Activated T-helper 2 cell treated with anti-CD3 and anti-CD28 coated beads, Interferon-gamma antibody, Interleukin-2, Interleukin-4, amounts not matched to agents 10 μg/mL and 5 μg/mL and 100 μg/mL, durations not matched to agents 14 hours and 24 hours and 36 hours (primary cell): ENCODE measurements at regions not wholly inside any gene's neighbourhood (a gene's known extent, or its start where the extent isn't known, plus 50 kb on each side); places are given as distances from the start of the nearest gene placed in this dataset.
"Not testable (repeated sequence)": the region's sequence is repeated elsewhere in the genome, so short reads cannot be mapped to it uniquely, and the experiment has no call there.

Experiments used
- DNase-seq: peaks from one replicate; pipeline ENCODE4 v3.0.0; 2021; ENCODE audit warnings: low spot score
- H3K27ac Mint-ChIP-seq: one replicate; pipeline ENCODE4 v1.8.0; 2021; ENCODE audit warnings: mixed read lengths
- H3K27me3 Mint-ChIP-seq: one replicate; pipeline ENCODE4 v1.8.0; 2021; ENCODE audit warnings: low read depth, mixed read lengths
- H3K36me3 Mint-ChIP-seq: one replicate; pipeline ENCODE4 v1.8.0; 2021; ENCODE audit warnings: low read depth, mixed read lengths
- H3K4me1 Mint-ChIP-seq: one replicate; pipeline ENCODE4 v1.8.0; 2021; ENCODE audit warnings: low read depth, mixed read lengths
- H3K4me3 Mint-ChIP-seq: one replicate; pipeline ENCODE4 v1.8.0; 2021; ENCODE audit warnings: low read depth, mild to moderate bottlenecking, moderate library complexity, mixed read lengths
- H3K9me3 Mint-ChIP-seq: one replicate; pipeline ENCODE4 v1.8.0; 2021; ENCODE audit warnings: mixed read lengths
- intact Hi-C: fragments of 100-400 bp; cut with micrococcal nuclease; formaldehyde crosslinking; loops from one replicate; pipeline ENCODE4 v1.15.1; 2023

GRCh38 chr7:28316489-28316888 lies 95.8 kb upstream of the CREB5 start:
- H3K27ac Mint-ChIP-seq, result no peak overlapping the region
- H3K27me3 Mint-ChIP-seq, result peaks cover 39% of the 10 kb centered on the region
- no peaks in the 10 kb centered on the region for H3K9me3 Mint-ChIP-seq
- no peaks in the 10 kb centered on the region for H3K36me3 Mint-ChIP-seq
- intact Hi-C loops, result no loop called here
- H3K4me1 Mint-ChIP-seq, result peaks cover 5% of the 10 kb centered on the region
- no peak overlapping the region for H3K4me3 Mint-ChIP-seq
- DNase-seq, result no peak

- no peaks in the 10 kb centered on the region for H3K9me3 Mint-ChIP-seq
- H3K4me3 Mint-ChIP-seq, result no peak overlapping the region
- no peaks in the 10 kb centered on the region for H3K36me3 Mint-ChIP-seq
- intact Hi-C loops, result no loop called here
- DNase-seq, result no peak
- H3K27ac Mint-ChIP-seq, result no peak overlapping the region
- H3K4me1 Mint-ChIP-seq, result peaks cover 5% of the 10 kb centered on the region
- peaks cover 31% of the 10 kb centered on the region for H3K27me3 Mint-ChIP-seq
These were observed 94.1 kb upstream of the CREB5 start for GRCh38 chr7:28318101-28318762.

DNA sequence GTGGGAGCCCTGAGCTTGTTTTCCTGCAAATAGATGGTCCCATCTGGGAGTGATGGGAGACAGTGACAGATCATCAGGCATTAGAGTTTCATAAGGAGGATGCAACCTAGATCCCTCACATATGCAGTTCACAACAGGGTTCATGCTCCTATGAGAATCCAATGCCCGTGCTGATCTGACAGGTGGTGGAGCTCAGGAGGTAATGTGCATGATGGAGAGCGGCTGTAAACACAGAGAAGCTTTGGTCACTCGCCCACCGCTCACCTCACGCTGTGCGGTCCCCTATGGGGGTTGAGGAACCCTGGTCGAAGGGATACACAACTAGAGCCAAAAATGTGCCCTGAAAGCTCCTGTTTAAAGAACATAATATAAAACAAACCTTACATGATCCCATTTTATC lies 88.5 kb upstream of the CREB5 start:
- Mint-ChIP-seq H3K9me3 (no peaks in the 10 kb centered on the region), H3K4me1 (peaks cover 8% of the 10 kb centered on the region), H3K27ac (no peak overlapping the region), H3K36me3 (no peaks in the 10 kb centered on the region), H3K4me3 (no peak overlapping the region), H3K27me3 (peaks cover 6% of the 10 kb centered on the region)
- no peak for DNase-seq
- intact Hi-C loops, result no loop called here

DNA sequence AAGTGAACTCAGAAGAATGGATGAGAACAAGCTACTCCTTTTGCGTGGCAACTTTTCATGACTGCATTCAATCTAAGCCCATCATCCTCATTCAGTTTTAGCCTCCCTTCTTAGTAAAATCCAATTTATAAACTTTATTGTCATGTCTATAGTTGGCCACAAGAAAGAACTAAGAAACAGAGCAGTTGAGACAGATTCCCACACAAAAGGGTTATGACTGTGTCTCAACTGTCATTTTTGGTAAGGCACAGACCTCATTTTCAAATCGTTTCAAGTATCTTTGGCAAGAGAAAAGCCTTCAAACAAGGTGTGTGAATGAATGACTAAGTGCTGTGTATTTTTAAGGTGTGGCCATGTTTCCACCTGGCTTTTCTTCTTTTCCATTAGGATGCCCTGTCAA lies 84.2 kb upstream of the CREB5 start:
- H3K36me3 Mint-ChIP-seq, result no peaks in the 10 kb centered on the region
- DNase-seq, result no peak
- no peaks in the 10 kb centered on the region for H3K27me3 Mint-ChIP-seq
- H3K4me3 Mint-ChIP-seq, result no peak overlapping the region
- intact Hi-C loops, result no loop called here
- no peaks in the 10 kb centered on the region for H3K9me3 Mint-ChIP-seq
- no peak overlapping the region for H3K27ac Mint-ChIP-seq
- H3K4me1 Mint-ChIP-seq, result peaks cover 27% of the 10 kb centered on the region

- Mint-ChIP-seq H3K36me3 (no peaks in the 10 kb centered on the region), H3K4me3 (no peak overlapping the region), H3K9me3 (peaks cover 7% of the 10 kb centered on the region), H3K27ac (no peak overlapping the region), H3K27me3 (peaks cover 4% of the 10 kb centered on the region), H3K4me1 (peaks cover 27% of the 10 kb centered on the region)
- intact Hi-C loops, result no loop called here
- no peak for DNase-seq
These were observed 83.3 kb upstream of the CREB5 start for GRCh38 chr7:28328822-28329660.

DNA sequence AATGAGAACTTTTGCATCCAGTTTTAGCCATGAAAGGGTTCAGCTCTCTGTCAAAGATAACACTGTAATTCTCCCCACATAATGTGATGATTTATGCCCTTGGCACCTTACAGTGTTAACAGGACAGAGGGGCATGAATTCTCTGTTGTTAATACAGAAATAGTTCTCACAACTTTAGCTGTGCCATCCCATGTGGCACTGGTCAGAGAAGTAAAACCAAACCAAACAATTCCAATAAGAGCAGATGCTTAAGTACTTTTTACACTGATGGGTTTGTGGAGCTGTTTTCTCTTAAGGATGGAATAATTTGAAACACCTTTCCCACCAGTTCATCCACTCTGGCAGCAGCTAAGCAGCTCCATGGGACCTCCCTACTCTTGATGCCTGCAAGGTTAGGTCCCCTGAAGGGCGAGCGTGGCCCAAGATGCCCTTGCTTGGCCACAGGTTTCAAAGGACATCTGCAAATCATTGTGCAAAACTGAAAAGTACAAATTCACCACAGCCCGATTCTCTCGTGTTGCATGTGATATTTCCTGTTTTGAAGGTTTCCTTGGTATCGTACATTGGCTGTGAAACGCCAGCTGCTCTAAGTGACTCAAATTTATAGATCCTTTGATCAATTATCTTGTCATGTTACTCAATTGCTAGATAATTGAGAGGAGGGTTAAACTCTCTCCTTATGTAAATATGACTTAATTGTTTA lies 82.5 kb upstream of the CREB5 start:
- H3K36me3 Mint-ChIP-seq, result no peaks in the 10 kb centered on the region
- no peak overlapping the region for H3K27ac Mint-ChIP-seq

GRCh38 chr7:28330384-28331070 lies 81.8 kb upstream of the CREB5 start:
- no peak for DNase-seq
- Mint-ChIP-seq H3K9me3 (peaks cover 7% of the 10 kb centered on the region), H3K4me1 (peaks cover 27% of the 10 kb centered on the region), H3K36me3 (no peaks in the 10 kb centered on the region), H3K27me3 (peaks cover 8% of the 10 kb centered on the region), H3K27ac (no peak overlapping the region), H3K4me3 (peak overlapping the region; percentile 31)
- intact Hi-C loops, result loop anchor here (1.0 kb wide), 1 partner anchor 38 kb away; no protein-coding TSS in a partner anchor

More for the DNA sequence above, 82.5 kb upstream of the CREB5 start:
- DNase-seq, result no peak
- Mint-ChIP-seq H3K4me1 (peaks cover 27% of the 10 kb centered on the region), H3K27me3 (peaks cover 8% of the 10 kb centered on the region), H3K9me3 (peaks cover 7% of the 10 kb centered on the region), H3K4me3 (peak overlapping the region; percentile 31)
- intact Hi-C loops, result loop anchor here (1.0 kb wide), 1 partner anchor 38 kb away; no protein-coding TSS in a partner anchor

DNA sequence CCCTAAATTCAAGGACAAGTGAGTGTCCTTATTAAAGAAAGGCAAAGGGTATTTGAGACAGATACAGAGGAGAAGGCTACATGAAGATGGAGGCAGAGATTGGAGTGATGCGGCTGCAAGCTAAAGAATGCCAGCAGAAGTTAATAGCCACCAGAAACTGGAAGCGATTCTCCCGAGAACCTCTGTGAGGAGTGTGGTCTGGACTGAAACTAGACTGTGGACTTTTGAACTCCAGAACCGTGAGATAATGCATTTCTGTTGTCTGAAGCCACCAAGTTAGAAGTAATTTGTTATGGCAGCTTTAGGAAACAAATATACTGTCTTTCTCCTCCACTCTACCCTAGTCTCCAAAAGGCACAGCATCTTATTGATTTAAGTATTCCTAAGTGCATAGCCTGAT lies 80.3 kb upstream of the CREB5 start:
- peaks cover 7% of the 10 kb centered on the region for H3K9me3 Mint-ChIP-seq
- intact Hi-C loops, result no loop called here
- DNase-seq, result no peak
- H3K36me3 Mint-ChIP-seq, result no peaks in the 10 kb centered on the region
- H3K4me1 Mint-ChIP-seq, result peaks cover 27% of the 10 kb centered on the region
- H3K4me3 Mint-ChIP-seq, result no peak overlapping the region
- no peak overlapping the region for H3K27ac Mint-ChIP-seq
- H3K27me3 Mint-ChIP-seq, result peaks cover 8% of the 10 kb centered on the region

DNA sequence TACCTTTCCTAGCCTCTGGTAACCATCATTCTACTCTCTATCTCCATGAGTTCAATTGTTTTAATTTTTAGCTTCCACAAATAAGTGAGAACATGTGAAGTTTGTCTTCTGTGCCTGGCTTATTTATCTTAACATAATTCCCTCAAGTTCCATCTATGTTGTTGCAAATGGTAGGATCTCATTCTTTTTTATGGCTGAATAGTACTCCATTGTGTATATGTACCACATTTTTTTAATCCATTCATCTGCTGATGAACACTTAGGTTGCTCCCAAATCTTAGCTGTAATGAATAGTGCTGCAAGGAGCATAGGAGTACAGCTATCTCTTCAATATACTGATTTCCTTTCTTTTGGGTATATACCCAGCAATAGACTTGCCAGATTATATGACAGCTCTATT lies 78.8 kb upstream of the CREB5 start:
- DNase-seq, H3K9me3 Mint-ChIP-seq, H3K4me3 Mint-ChIP-seq, intact Hi-C loops, H3K36me3 Mint-ChIP-seq, H3K27ac Mint-ChIP-seq: not testable (repeated sequence)
- peaks cover 19% of the 10 kb centered on the region for H3K4me1 Mint-ChIP-seq
- peaks cover 10% of the 10 kb centered on the region for H3K27me3 Mint-ChIP-seq

GRCh38 chr7:28336806-28337205 lies 75.5 kb upstream of the CREB5 start:
- Mint-ChIP-seq H3K9me3 (peaks cover 7% of the 10 kb centered on the region), H3K36me3 (no peaks in the 10 kb centered on the region), H3K4me3 (no peak overlapping the region), H3K27ac (no peak overlapping the region), H3K27me3 (peaks cover 15% of the 10 kb centered on the region), H3K4me1 (no peaks in the 10 kb centered on the region)
- intact Hi-C loops, result no loop called here
- no peak for DNase-seq

- peaks cover 7% of the 10 kb centered on the region for H3K9me3 Mint-ChIP-seq
- H3K27me3 Mint-ChIP-seq, result peaks cover 17% of the 10 kb centered on the region
- no peak overlapping the region for H3K4me3 Mint-ChIP-seq
- no peak for DNase-seq
- intact Hi-C loops, result no loop called here
- H3K4me1 Mint-ChIP-seq, result no peaks in the 10 kb centered on the region
- H3K27ac Mint-ChIP-seq, result no peak overlapping the region
- no peaks in the 10 kb centered on the region for H3K36me3 Mint-ChIP-seq
These were observed 74.3 kb upstream of the CREB5 start for GRCh38 chr7:28338041-28338440.

DNA sequence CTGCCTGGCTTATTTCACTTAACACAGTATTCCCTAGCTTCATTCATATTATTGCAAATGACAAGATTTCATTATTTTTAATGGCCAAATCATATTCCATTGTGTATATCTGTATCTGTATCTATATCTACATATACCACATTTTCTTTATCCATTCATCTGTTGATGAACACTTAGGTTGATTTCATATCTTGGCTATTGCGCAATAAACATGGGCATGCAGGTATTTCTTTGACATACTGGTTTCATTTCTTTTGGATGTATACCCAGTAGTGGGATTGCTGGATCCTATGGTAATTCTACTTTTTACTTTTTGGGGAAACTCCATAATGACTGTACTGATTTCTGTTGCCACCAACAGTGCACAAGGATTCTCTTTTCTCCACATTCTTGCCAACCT lies 68.9 kb upstream of the CREB5 start:
- Mint-ChIP-seq H3K4me3 (no peak overlapping the region), H3K4me1 (no peaks in the 10 kb centered on the region), H3K27me3 (peaks cover 20% of the 10 kb centered on the region), H3K9me3 (no peaks in the 10 kb centered on the region), H3K36me3 (no peaks in the 10 kb centered on the region), H3K27ac (no peak overlapping the region)
- intact Hi-C loops, result no loop called here
- DNase-seq, result no peak
